GM19238 (cell line): ENCODE measurements at regions not wholly inside any gene's neighbourhood (a gene's known extent, or its start where the extent isn't known, plus 50 kb on each side); places are given as distances from the start of the nearest gene placed in this dataset.
A peak's percentile ranks its signal among the peaks of the same experiment; 100 is the strongest.

Experiments
- DNase-seq: peaks from one replicate; pipeline ENCODE4 v3.0.0; 2011; ENCODE audit warnings: low spot score; ENCODE audit not compliant: insufficient read length

- no peak for DNase-seq
Observed at GRCh38 chr18:54716586-54716985, 111.7 kb upstream of the RAB27B start.

DNA sequence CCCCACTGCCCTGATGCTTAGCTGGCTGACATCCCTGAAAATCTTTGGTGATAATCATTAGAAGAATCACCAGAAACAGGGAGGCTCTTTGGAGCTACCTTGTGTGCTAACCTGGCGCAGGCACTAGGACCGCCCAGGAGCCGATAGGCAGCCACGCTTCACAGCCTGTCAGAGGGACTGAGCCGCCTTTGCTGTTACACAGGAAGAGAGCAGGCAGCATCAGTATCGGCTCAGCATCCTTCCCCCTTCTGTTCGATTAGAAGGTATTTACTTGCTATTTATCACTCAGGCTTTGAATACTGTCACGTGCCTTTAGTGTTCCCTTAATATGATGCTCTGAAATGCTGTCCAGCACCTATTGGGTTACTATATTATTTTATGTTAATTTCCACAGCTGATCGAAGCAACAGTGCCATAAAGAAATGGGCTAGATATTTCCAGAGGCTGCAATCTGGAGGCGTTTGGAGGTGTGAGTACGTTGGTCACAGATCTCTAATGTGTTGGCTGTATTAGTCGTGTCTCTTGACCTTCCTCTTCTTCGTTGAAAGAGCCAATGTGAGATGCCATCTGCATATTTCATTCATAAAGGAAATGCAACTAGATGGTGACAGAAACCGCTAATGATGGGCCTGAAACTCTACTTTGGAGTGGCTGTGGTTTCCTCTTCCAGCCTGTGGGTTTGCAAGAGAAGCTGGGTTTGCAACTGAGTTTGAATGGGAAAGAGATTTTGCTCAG, 110.4 kb upstream of the RAB27B start:
- peak; percentile 15 for DNase-seq

- no peak for DNase-seq
Observed at GRCh38 chr18:54718408-54718773, 109.9 kb upstream of the RAB27B start.

DNA sequence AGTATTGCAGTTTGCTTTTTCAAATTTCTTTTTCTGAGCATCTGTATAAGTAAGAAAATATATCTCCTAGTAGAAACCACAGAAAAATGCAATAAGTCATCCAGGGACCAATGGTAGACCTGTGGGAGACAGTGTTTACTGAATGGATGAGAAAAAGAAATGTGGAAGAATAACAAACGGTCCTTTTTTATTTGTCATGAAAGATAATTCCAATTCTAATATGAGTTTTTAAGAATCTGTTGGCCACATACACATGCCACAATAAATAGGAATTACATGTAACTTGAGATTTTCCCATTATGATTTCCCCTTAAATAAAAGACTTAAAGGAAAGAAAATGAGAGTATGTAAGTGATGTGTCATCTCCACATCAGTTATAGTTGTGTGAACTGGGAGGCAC, 107.7 kb upstream of the RAB27B start:
- no peak for DNase-seq

GRCh38 chr18:54726143-54726542, 102.1 kb upstream of the RAB27B start:
- DNase-seq = no peak

DNA sequence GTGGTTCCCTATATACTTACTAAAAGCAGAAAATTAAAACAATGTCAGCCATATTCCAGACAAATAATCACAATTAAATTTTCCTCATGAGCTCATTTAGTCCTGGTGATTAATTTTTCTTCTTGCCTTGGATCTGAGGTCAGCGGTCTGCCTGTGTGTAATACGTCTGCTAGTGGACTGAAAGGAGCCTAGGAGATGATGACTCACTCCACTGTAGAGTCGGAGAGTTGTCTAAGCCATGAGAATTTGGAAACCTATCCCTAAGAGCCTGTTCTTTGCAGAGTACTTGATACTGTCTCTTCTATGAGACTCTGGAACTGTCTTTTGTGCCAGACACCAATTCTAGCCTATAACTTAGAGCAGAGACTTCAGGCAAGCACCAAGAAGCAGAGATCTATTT, 94.2 kb upstream of the RAB27B start:
- DNase-seq = no peak

GRCh38 chr18:54736981-54737380, 91.3 kb upstream of the RAB27B start:
- no peak for DNase-seq

DNA sequence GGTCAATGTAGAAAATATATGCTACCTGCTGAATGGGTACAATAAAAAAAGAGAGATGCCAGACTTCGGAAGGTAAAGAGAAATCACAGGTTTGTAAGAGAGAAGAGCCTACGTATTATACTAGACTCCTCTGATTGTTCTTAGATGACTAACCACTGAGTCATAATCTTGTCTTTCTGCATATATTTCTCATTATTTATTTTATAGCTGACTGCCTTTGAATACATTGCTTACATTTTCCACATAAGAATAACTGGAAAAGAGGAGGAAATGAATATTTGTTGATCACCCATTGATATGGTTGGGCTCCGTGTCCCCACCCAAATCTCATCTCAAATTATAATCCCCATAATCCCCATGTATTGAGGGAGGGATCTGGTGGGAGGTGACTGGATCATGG, 90.3 kb upstream of the RAB27B start:
- no peak for DNase-seq

GRCh38 chr18:54739476-54739875, 88.8 kb upstream of the RAB27B start:
- DNase-seq = no peak

- no peak for DNase-seq
Observed at GRCh38 chr18:54740136-54740846, 88.0 kb upstream of the RAB27B start.

- no peak for DNase-seq
Observed at GRCh38 chr18:54742120-54742519, 86.2 kb upstream of the RAB27B start.

GRCh38 chr18:54742659-54743604, 85.3 kb upstream of the RAB27B start:
- no peak for DNase-seq

DNA sequence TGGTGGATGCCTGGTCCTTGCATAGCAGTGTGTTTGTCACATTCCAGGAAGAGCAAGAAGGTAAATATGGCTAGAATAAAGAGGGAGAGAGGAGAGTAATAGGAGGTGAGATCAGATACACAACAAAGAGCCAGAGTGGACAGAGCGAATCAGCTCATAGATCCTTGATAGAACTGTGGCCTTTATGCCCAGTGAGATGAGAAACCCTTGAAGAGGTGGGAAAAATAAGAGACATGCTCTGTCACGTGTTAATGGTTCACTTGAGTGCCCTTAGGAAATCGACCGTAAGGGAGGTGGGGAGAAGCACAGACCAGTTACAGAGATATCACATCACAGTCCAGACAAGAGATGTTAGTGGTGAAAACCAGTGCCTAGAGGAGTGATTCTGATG, 84.7 kb upstream of the RAB27B start:
- DNase-seq = no peak

DNA sequence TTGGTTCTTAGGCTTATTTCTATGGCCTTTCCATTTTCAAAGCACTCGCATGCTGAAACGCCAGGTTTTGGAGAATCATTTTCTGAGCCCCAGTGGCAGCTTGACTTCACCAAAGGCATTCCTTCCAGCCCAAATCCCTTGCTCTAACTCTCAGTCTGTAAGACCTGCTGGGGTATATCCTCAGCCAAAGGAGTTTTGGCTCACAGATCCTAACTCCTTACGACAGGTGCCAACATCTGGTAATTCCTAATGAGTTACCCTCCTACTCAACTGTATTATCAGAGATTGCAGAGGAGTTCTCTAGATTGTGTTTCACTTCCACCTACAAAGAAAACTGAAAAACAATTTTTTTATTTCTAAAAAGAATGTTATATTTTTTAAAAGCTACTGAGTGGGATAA, 79.0 kb upstream of the RAB27B start:
- DNase-seq = no peak

GRCh38 chr18:54750350-54750749, 77.9 kb upstream of the RAB27B start:
- no peak for DNase-seq

- DNase-seq = no peak
Observed at GRCh38 chr18:54752185-54752584, 76.1 kb upstream of the RAB27B start.

DNA sequence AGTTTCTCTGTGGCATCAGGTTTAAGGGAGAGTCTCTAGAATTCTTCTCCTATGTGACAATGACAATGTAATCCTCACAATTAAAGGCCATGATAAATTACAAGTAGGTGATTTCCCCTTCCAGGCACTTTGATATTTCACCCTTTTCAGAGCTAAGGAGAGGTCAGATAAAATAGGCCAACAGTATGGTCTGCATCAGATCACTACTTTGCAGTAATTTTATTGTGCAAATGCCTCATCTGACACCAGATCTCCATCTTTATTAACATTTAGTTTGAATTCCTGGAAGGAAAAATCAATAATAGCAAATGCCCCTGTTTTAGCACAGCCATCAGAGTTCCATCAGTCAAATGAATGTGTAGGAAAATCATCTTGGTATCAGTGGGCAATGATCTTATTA, 72.8 kb upstream of the RAB27B start:
- no peak for DNase-seq

DNA sequence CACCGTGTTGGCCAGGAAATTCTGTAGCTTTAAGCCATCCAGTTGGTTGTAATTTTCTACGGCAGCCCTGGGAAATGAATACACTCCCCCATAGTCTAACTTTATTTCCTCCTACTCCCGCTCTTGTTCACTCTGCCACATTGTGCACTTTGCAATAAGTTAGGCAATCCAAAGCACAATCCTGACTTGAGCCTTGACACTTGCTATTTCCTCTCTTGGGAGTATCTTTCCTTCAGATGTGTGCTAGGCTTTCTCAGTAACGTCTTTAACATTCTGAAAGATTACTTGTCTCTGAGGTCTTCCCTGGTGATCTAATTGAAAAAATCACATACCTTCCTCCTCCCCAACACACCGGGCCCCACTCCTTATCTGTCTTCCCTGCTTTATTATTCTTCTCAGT, 65.9 kb upstream of the RAB27B start:
- DNase-seq = no peak

GRCh38 chr18:54764786-54765185, 63.5 kb upstream of the RAB27B start:
- no peak for DNase-seq

GRCh38 chr18:54765636-54766375, 62.5 kb upstream of the RAB27B start:
- DNase-seq = no peak

DNA sequence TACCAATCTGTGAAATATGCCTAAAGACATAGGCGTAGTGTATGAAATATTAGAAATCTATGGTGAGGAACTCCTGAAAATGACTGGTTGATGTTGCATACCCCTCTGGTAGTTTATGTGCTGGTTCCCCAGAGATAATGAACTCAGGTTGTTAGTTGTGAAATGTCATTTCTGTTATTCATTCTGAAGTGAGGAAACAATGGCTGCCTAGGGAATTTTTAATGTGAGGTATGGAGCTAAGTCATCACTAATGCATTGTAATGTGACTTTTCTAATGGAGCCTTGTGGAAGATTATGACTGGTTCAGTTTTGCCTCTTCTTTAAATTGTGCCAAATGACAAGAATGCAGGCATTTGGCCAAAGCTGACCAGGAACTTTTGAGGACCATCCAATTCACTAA, 61.6 kb upstream of the RAB27B start:
- no peak for DNase-seq
